H1 (cell line): ENCODE measurements at regions not wholly inside any gene's neighbourhood (a gene's known extent, or its start where the extent isn't known, plus 50 kb on each side); places are given as distances from the start of the nearest gene placed in this dataset.

Source experiments
- CTCF ChIA-PET: fragments of 300-600 bp; sonication (Branson Sonifier 250); formaldehyde crosslinking; loops from one replicate; lab custom pipeline; 2021; ENCODE audit not compliant: partially characterized antibody; lab: Charles Lee
- POLR2A ChIA-PET: fragments of 300-600 bp; sonication (Branson Sonifier 250); formaldehyde crosslinking; loops from one replicate; lab custom pipeline; 2021; ENCODE audit warnings: inconsistent platforms; ENCODE audit not compliant: partially characterized antibody; lab: Charles Lee
- DNase-seq, 2 experiments: peaks; one replicate each; pipeline versions ENCODE4 v3.0.0 to v3.0.0-alpha.2; 2010 to 2022; ENCODE audit warnings: low spot score in 2 of 2, low read depth in 1 of 2, mixed read lengths in 1 of 2
- FAIRE-seq: peaks from 2 replicates; lab custom pipeline; 2011; peaks lifted over from hg19 to GRCh38; lab: Jason Lieb, UNC
- H2AFZ ChIP-seq: 2 replicates; pipeline ENCODE4 v1.8.1; 2012; ENCODE audit warnings: low read length, inconsistent platforms
- H2AK5ac ChIP-seq: 2 replicates; pipeline ENCODE4 v1.6.1; 2013; ENCODE audit warnings: low read depth, low read length
- H2BK120ac ChIP-seq: replicated peaks from 2 replicates; pipeline ENCODE3; 2013; ENCODE audit warnings: low read depth, low read length, inconsistent platforms
- H2BK12ac ChIP-seq: 2 replicates; pipeline ENCODE4 v1.6.1; 2013; ENCODE audit warnings: low read depth, low read length
- H2BK15ac ChIP-seq: 2 replicates; pipeline ENCODE4 v1.6.1; 2013; ENCODE audit warnings: low read length
- H2BK20ac ChIP-seq: 2 replicates; pipeline ENCODE4 v1.6.1; 2013; ENCODE audit warnings: low read length
- H2BK5ac ChIP-seq: 2 replicates; pipeline ENCODE4 v1.6.1; 2013; ENCODE audit warnings: low read depth, low read length
- H3K14ac ChIP-seq: 2 replicates; pipeline ENCODE4 v1.6.1; 2013; ENCODE audit warnings: inconsistent platforms; ENCODE audit not compliant: insufficient read length
- H3K18ac ChIP-seq: 2 replicates; pipeline ENCODE4 v1.6.1; 2013; ENCODE audit warnings: low read length; ENCODE audit errors: extremely low read depth
- H3K23ac ChIP-seq: 2 replicates; pipeline ENCODE4 v1.6.1; 2013; ENCODE audit warnings: inconsistent platforms; ENCODE audit not compliant: insufficient read length
- H3K23me2 ChIP-seq: 2 replicates; pipeline ENCODE4 v1.6.1; 2013; ENCODE audit warnings: low read depth, low read length
- H3K27ac ChIP-seq: 2 replicates; pipeline ENCODE4 v1.6.1; 2011; ENCODE audit warnings: low read depth, low read length, inconsistent platforms
- H3K27me3 ChIP-seq, 4 experiments: replicated peaks in 1 of 4; 1 replicate in 1 of 4; 2 replicates in 3 of 4; pipeline versions ENCODE4 v1.6.1 to v1.8.1; 2011 to 2013; ENCODE audit warnings: low read length in 3 of 4, mild to moderate bottlenecking in 3 of 4, inconsistent platforms in 2 of 4, mixed read lengths in 2 of 4, moderate library complexity in 1 of 4; ENCODE audit not compliant: control insufficient read depth in 3 of 4, insufficient read depth in 3 of 4; ENCODE audit errors: extremely low read depth in 1 of 4
- H3K36me3 ChIP-seq, 4 experiments: 2 replicates each; pipeline versions ENCODE4 v1.6.1 to v1.8.1; 2011 to 2013; ENCODE audit warnings: mild to moderate bottlenecking in 4 of 4, low read length in 3 of 4, moderate library complexity in 2 of 4, control low read depth in 1 of 4, inconsistent platforms in 1 of 4; ENCODE audit not compliant: insufficient read depth in 4 of 4, control insufficient read depth in 2 of 4
- H3K4ac ChIP-seq: replicated peaks from 2 replicates; pipeline ENCODE3; 2013; ENCODE audit warnings: low read length, low read depth, mixed read lengths, inconsistent platforms; ENCODE audit not compliant: insufficient read length
- H3K4me1 ChIP-seq, 4 experiments: replicated peaks in 1 of 4; 1 replicate in 1 of 4; 2 replicates in 3 of 4; pipeline versions ENCODE4 v1.6.1 to v1.8.1; 2011 to 2013; ENCODE audit warnings: low read length in 3 of 4, inconsistent platforms in 2 of 4, mixed read lengths in 1 of 4; ENCODE audit not compliant: insufficient read depth in 4 of 4, control insufficient read depth in 3 of 4
- H3K4me2 ChIP-seq, 2 experiments: 2 replicates each; pipeline versions ENCODE4 v1.6.1 to v1.8.1; 2011 to 2013; ENCODE audit warnings: low read depth in 2 of 2, low read length in 2 of 2, control low read depth in 1 of 2, inconsistent platforms in 1 of 2, mild to moderate bottlenecking in 1 of 2; ENCODE audit not compliant: insufficient read depth in 1 of 2
- H3K4me3 ChIP-seq, 4 experiments: fragments of 200-600, 300-600 bp in 1 of 4; sonication (generic), shearing (Covaris generic), sonication (Bioruptor Twin) in 1 of 4; 2 replicates each; pipeline versions ENCODE4 v1.5.1 to v1.8.1; 2011 to 2016; ENCODE audit warnings: low read length in 4 of 4, low read depth in 3 of 4, control low read depth in 2 of 4, inconsistent platforms in 2 of 4, mild to moderate bottlenecking in 2 of 4, mixed read lengths in 1 of 4, moderate library complexity in 1 of 4; ENCODE audit not compliant: insufficient read depth in 2 of 4; ENCODE audit errors: extremely low read depth in 1 of 4
- H3K56ac ChIP-seq: replicated peaks from 2 replicates; pipeline ENCODE3; 2013; ENCODE audit warnings: low read depth, mild to moderate bottlenecking, mixed read lengths, low read length, inconsistent platforms; ENCODE audit not compliant: insufficient read length
- H3K79me1 ChIP-seq: 2 replicates; pipeline ENCODE4 v1.6.1; 2013; ENCODE audit warnings: low read depth, low read length, control low read depth
- H3K79me2 ChIP-seq, 2 experiments: 2 replicates each; pipeline versions ENCODE4 v1.6.1 to v1.8.1; 2012 to 2013; ENCODE audit warnings: low read length in 2 of 2, mild to moderate bottlenecking in 2 of 2, inconsistent platforms in 1 of 2; ENCODE audit not compliant: insufficient read depth in 2 of 2, control insufficient read depth in 1 of 2
- H3K9ac ChIP-seq, 4 experiments: replicated peaks in 1 of 4; 1 replicate in 1 of 4; 2 replicates in 3 of 4; pipeline versions ENCODE4 v1.6.1 to v1.8.1; 2011 to 2013; ENCODE audit warnings: low read depth in 3 of 4, low read length in 3 of 4, control low read depth in 2 of 4, mild to moderate bottlenecking in 2 of 4, moderate library complexity in 2 of 4, inconsistent platforms in 1 of 4; ENCODE audit errors: extremely low read depth in 1 of 4
- H3K9me3 ChIP-seq, 2 experiments: 2 replicates each; pipeline versions ENCODE4 v1.6.1 to v1.8.1; 2012 to 2013; ENCODE audit warnings: mild to moderate bottlenecking in 2 of 2, moderate library complexity in 2 of 2, control low read depth in 1 of 2, inconsistent platforms in 1 of 2, low read depth in 1 of 2, low read length in 1 of 2, mixed read lengths in 1 of 2; ENCODE audit not compliant: insufficient read depth in 2 of 2
- H4K20me1 ChIP-seq, 2 experiments: replicated peaks in 1 of 2; 2 replicates each; pipeline versions ENCODE3 to v1.8.1; 2011 to 2013; ENCODE audit warnings: inconsistent platforms in 2 of 2, low read length in 2 of 2, mild to moderate bottlenecking in 1 of 2; ENCODE audit not compliant: insufficient read depth in 2 of 2, control insufficient read depth in 1 of 2
- H4K5ac ChIP-seq: 2 replicates; pipeline ENCODE4 v1.6.1; 2013; ENCODE audit warnings: low read length, low read depth, mixed read lengths, inconsistent platforms; ENCODE audit not compliant: insufficient read length
- H4K8ac ChIP-seq: 2 replicates; pipeline ENCODE4 v1.8.0; 2013; ENCODE audit warnings: mild to moderate bottlenecking, moderate library complexity, low read length, inconsistent platforms; ENCODE audit not compliant: insufficient read depth; ENCODE audit errors: extremely low read depth
- H4K91ac ChIP-seq: replicated peaks from 2 replicates; pipeline ENCODE3; 2013; ENCODE audit warnings: low read length, mixed read lengths, inconsistent platforms; ENCODE audit not compliant: insufficient read length
- CEBPB ChIP-seq: IDR thresholded peaks from 2 replicates; pipeline ENCODE4 v1.6.1; 2012; ENCODE audit warnings: low read depth, low read length
- EP300 ChIP-seq, 2 experiments: IDR thresholded peaks; 1 replicate in 1 of 2; 2 replicates in 1 of 2; pipeline ENCODE4 v1.6.1; 2011 to 2012; ENCODE audit warnings: low read depth in 2 of 2, low read length in 2 of 2, mild to moderate bottlenecking in 2 of 2, borderline replicate concordance in 1 of 2, inconsistent platforms in 1 of 2, moderate library complexity in 1 of 2
- GTF2F1 ChIP-seq: IDR thresholded peaks from 2 replicates; pipeline ENCODE4 v1.6.1; 2012; ENCODE audit warnings: low read depth, low read length, improper control_type of control experiment, borderline replicate concordance
- HDAC2 ChIP-seq, 2 experiments: fragments of 300-600 bp in 1 of 2; sonication (generic) in 1 of 2; IDR thresholded peaks; 2 replicates each; pipeline ENCODE4 v1.6.1; 2011 to 2012; ENCODE audit warnings: low read depth in 2 of 2, low read length in 2 of 2, mild to moderate bottlenecking in 2 of 2, moderate library complexity in 2 of 2, borderline replicate concordance in 1 of 2, inconsistent platforms in 1 of 2
- RFX5 ChIP-seq: IDR thresholded peaks from 2 replicates; pipeline ENCODE4 v1.6.1; 2011; ENCODE audit warnings: low read depth, low read length, improper control_type of control experiment, borderline replicate concordance
- SIRT6 ChIP-seq: IDR thresholded peaks from one replicate; pipeline ENCODE4 v1.7.1; 2012; ENCODE audit warnings: low read length, inconsistent platforms
- TAF1 ChIP-seq: IDR thresholded peaks from 2 replicates; pipeline ENCODE4 v1.6.1; 2011; ENCODE audit warnings: mild to moderate bottlenecking, low read depth, low read length
- TEAD4 ChIP-seq: IDR thresholded peaks from 2 replicates; pipeline ENCODE4 v1.6.1; 2012; ENCODE audit warnings: low read depth, low read length, inconsistent platforms, mixed read lengths
- WGBS, 2 experiments: shearing (Covaris generic) in 1 of 2; methylation state at CpG; one replicate each; pipeline versions ENCODE4 v1.1.6 to v1.1.7; 2013 to 2015; ENCODE audit warnings: low lambda C conversion rate in 2 of 2, mixed read lengths in 2 of 2, inconsistent platforms in 1 of 2, low coverage in 1 of 2, missing lambda C conversion rate in 1 of 2; ENCODE audit not compliant: insufficient replicate concordance in 2 of 2, insufficient coverage in 1 of 2, insufficient read length in 1 of 2; ENCODE audit errors: extremely low coverage in 1 of 2, missing lambda C conversion rate in 1 of 2; 5-methylcytosine and 5-hydroxymethylcytosine counted together
- TF ChIP-seq, protein P1 (sequence below): IDR thresholded peaks from 2 replicates; pipeline ENCODE4 v1.6.1; 2012; ENCODE audit warnings: low read length, inconsistent platforms

DNA sequence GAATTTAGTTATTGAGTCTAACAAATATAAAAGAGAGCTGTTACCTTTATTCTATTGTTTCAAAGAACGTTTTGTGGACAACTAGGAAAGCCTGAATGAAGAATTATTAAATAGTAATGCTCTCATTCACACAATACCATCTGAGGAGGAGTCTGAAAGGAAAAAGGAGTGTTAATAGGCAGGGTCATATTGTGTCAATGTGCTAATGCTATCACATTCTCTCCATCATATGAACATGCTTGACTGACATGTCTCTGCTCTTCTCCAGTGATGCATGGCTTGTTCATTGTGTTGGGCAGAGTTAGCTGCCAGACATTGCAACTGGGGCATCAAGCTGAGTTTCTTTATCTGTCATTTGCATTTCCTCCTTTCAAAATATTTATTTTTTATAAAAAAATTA, 1578.0 kb downstream of the MAT2B start:
- Histone ChIP-seq H4K91ac (no peak overlapping the region), H3K79me1 (no peaks in the 10 kb centered on the region), H4K5ac (no peak overlapping the region), H3K9ac (no peak overlapping the region), H2BK120ac (no peak overlapping the region), H2BK12ac (no peak overlapping the region), H2AK5ac (no peak overlapping the region), H3K27ac (no peak overlapping the region), H3K36me3 (no peaks in the 10 kb centered on the region), H3K4me1 (no peaks in the 10 kb centered on the region), H3K23me2 (no peaks in the 10 kb centered on the region), H3K56ac (no peak overlapping the region), H3K9me3 (no peaks in the 10 kb centered on the region), H2BK5ac (no peak overlapping the region), H3K18ac (no peak overlapping the region), H4K8ac (no peak overlapping the region), H2BK15ac (no peak overlapping the region), H4K20me1 (no peaks in the 10 kb centered on the region), H3K4me3 (no peak overlapping the region), H3K4me2 (no peak overlapping the region), H3K79me2 (no peaks in the 10 kb centered on the region), H2AFZ (no peak overlapping the region), H3K27me3 (peaks cover 0 to 1% (median 0%) of the 10 kb centered on the region in 4 experiments; a peak in 1 of 7 replicates), H3K14ac (no peak overlapping the region), H3K4ac (no peak overlapping the region), H3K23ac (no peak overlapping the region), H2BK20ac (no peak overlapping the region)
- FAIRE-seq (no peak), DNase-seq (no peak)
- TF ChIP-seq TAF1 (no peak), CEBPB (no peak), HDAC2 (IDR thresholded peaks at IDR 0.05; ENCODE audit: borderline replicate concordance in 1 of 2, low read depth in 2 of 2, low read length in 2 of 2) (no peak), EP300 (IDR thresholded peaks at IDR 0.05; ENCODE audit: borderline replicate concordance in 1 of 2, low read depth in 2 of 2, low read length in 2 of 2) (no peak), SIRT6 (no peak), RFX5 (no peak), GTF2F1 (no peak), TEAD4 (no peak)
- TF ChIP-seq, protein P1, sequence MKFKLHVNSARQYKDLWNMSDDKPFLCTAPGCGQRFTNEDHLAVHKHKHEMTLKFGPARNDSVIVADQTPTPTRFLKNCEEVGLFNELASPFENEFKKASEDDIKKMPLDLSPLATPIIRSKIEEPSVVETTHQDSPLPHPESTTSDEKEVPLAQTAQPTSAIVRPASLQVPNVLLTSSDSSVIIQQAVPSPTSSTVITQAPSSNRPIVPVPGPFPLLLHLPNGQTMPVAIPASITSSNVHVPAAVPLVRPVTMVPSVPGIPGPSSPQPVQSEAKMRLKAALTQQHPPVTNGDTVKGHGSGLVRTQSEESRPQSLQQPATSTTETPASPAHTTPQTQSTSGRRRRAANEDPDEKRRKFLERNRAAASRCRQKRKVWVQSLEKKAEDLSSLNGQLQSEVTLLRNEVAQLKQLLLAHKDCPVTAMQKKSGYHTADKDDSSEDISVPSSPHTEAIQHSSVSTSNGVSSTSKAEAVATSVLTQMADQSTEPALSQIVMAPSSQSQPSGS: no peak
- ChIA-PET POLR2A (no interaction called here), CTCF (no interaction called here)
- 92% methylated on average over 1 of the region's 1 CpG; no CpG with 5 or more reads in 1 of the 2 experiments for WGBS, 2 experiments
